B cell (primary cell): ENCODE measurements at regions not wholly inside any gene's neighbourhood (a gene's known extent, or its start where the extent isn't known, plus 50 kb on each side); places are given as distances from the start of the nearest gene placed in this dataset.

ENCODE experiments used
- ATAC-seq: fragments of 200-7000 bp; cut with Tn5 transposase; one replicate; pipeline ENCODE4 v1.10.0; 2021; ENCODE audit warnings: low read depth, mild to moderate bottlenecking, moderate number of reproducible peaks, moderate library complexity
- CTCF ChIA-PET: fragments of 350-600 bp; sonication (Branson Sonifier 250); formaldehyde crosslinking; loops from one replicate; lab custom pipeline; 2021; ENCODE audit warnings: antibody characterized with exemption, inconsistent platforms; lab: Charles Lee
- POLR2A ChIA-PET: fragments of 350-600 bp; sonication (Branson Sonifier 250); formaldehyde crosslinking; loops from one replicate; lab custom pipeline; 2021; ENCODE audit warnings: antibody characterized with exemption; lab: Charles Lee
- DNase-seq: peaks from one replicate; pipeline ENCODE4 v3.0.0; 2013
- H2AFZ ChIP-seq: 2 replicates; pipeline ENCODE4 v1.6.1; 2012; ENCODE audit warnings: mild to moderate bottlenecking, low read depth, low read length; ENCODE audit not compliant: insufficient read depth, poor library complexity, severe bottlenecking
- H3K27ac ChIP-seq, 2 donors: 1 replicate in 1 of 2; 2 replicates in 1 of 2; pipeline ENCODE4 v1.5.1; 2012 to 2013; ENCODE audit warnings: low read length in 2 of 2, mild to moderate bottlenecking in 2 of 2, moderate library complexity in 1 of 2
- H3K27me3 ChIP-seq, 4 experiments: fragments of 200-600 bp in 1 of 4; sonication (generic) in 1 of 4; replicated peaks in 1 of 4; 1 replicate in 2 of 4; 2 replicates in 2 of 4; pipeline versions ENCODE4 v1.6.1 to v1.7.0; 2013 to 2016; ENCODE audit warnings: low read length in 3 of 4, mild to moderate bottlenecking in 2 of 4, mixed read lengths in 1 of 4, moderate library complexity in 1 of 4; ENCODE audit not compliant: insufficient read depth in 4 of 4, control insufficient read depth in 3 of 4; ENCODE audit errors: control extremely low read depth in 1 of 4
- H3K36me3 ChIP-seq, 2 experiments: replicated peaks in 1 of 2; 1 replicate in 1 of 2; 2 replicates in 1 of 2; pipeline versions ENCODE4 v1.6.1 to v1.7.1; 2013; ENCODE audit warnings: low read length in 1 of 2; ENCODE audit not compliant: insufficient read depth in 2 of 2, control insufficient read depth in 1 of 2; ENCODE audit errors: control extremely low read depth in 1 of 2, extremely low read depth in 1 of 2
- H3K4me1 ChIP-seq, 2 donors: fragments of 200-600 bp in 1 of 2; sonication (generic) in 1 of 2; 1 replicate in 1 of 2; 2 replicates in 1 of 2; pipeline versions ENCODE4 v1.5.1 to v1.6.1; 2013 to 2017; ENCODE audit warnings: low read length in 2 of 2; ENCODE audit not compliant: control insufficient read depth in 2 of 2, insufficient read depth in 2 of 2
- H3K4me2 ChIP-seq: replicated peaks from 2 replicates; pipeline ENCODE3; 2012; ENCODE audit warnings: mild to moderate bottlenecking, low read depth, low read length; ENCODE audit not compliant: poor library complexity, severe bottlenecking
- H3K4me3 ChIP-seq, 5 experiments: fragments of 200-600 bp in 1 of 5; sonication (generic) in 1 of 5; 1 replicate in 3 of 5; 2 replicates in 2 of 5; pipeline versions ENCODE4 v1.5.1 to v1.7.0; 2011 to 2016; ENCODE audit warnings: low read length in 4 of 5, mild to moderate bottlenecking in 4 of 5, low read depth in 2 of 5, control low read depth in 1 of 5, moderate library complexity in 1 of 5; ENCODE audit not compliant: insufficient read depth in 1 of 5; ENCODE audit errors: control extremely low read depth in 1 of 5, extremely low read depth in 1 of 5
- H3K79me2 ChIP-seq: fragments of 200-600 bp; sonication (generic); one replicate; pipeline ENCODE4 v1.6.0; 2016; ENCODE audit warnings: low read length; ENCODE audit not compliant: control insufficient read depth, insufficient read depth
- H3K9ac ChIP-seq: fragments of 200-600 bp; sonication (generic); 2 replicates; pipeline ENCODE4 v1.6.1; 2017; ENCODE audit warnings: mild to moderate bottlenecking, low read length, moderate library complexity
- H3K9me3 ChIP-seq, 3 donors: one replicate each; pipeline versions ENCODE4 v1.6.1 to v1.7.1; 2013; ENCODE audit warnings: low read length in 2 of 3; ENCODE audit not compliant: control insufficient read depth in 2 of 3, insufficient read depth in 1 of 3; ENCODE audit errors: control extremely low read depth in 1 of 3
- H4K20me1 ChIP-seq: 2 replicates; pipeline ENCODE4 v1.6.0; 2012; ENCODE audit warnings: mild to moderate bottlenecking, low read length; ENCODE audit not compliant: insufficient read depth, control insufficient read depth, poor library complexity, severe bottlenecking
- H3K27ac Mint-ChIP-seq: one replicate; pipeline ENCODE4 v1.8.0; 2021; ENCODE audit warnings: mixed read lengths
- H3K27me3 Mint-ChIP-seq: one replicate; pipeline ENCODE4 v1.8.0; 2021; ENCODE audit warnings: mixed read lengths
- H3K4me1 Mint-ChIP-seq: one replicate; pipeline ENCODE4 v1.8.0; 2021; ENCODE audit warnings: mixed read lengths
- H3K4me3 Mint-ChIP-seq: one replicate; pipeline ENCODE4 v1.8.0; 2021; ENCODE audit warnings: mixed read lengths
- H3K9me3 Mint-ChIP-seq: one replicate; pipeline ENCODE4 v1.8.0; 2022; ENCODE audit warnings: mixed read lengths; ENCODE audit not compliant: insufficient read depth
- EZH2 ChIP-seq: IDR thresholded peaks from 2 replicates; pipeline ENCODE4 v1.6.1; 2012; ENCODE audit warnings: borderline replicate concordance, low read depth, mild to moderate bottlenecking, moderate library complexity, low read length; ENCODE audit not compliant: insufficient read depth, poor library complexity, severe bottlenecking
- WGBS: methylation state at CpG from one replicate; pipeline ENCODE4 v1.1.5; 2013; ENCODE audit warnings: missing lambda C conversion rate; ENCODE audit not compliant: insufficient coverage; 5-methylcytosine and 5-hydroxymethylcytosine counted together
- intact Hi-C: fragments of 100-400 bp; cut with micrococcal nuclease; formaldehyde crosslinking; loops from one replicate; pipeline ENCODE4 v1.10.0; 2022
- TF ChIP-seq, protein P1 (sequence below): fragments of 200-600 bp; IDR thresholded peaks from one replicate; pipeline ENCODE4 v1.8.0; 2022; ENCODE audit warnings: antibody characterized with exemption, mild to moderate bottlenecking

DNA sequence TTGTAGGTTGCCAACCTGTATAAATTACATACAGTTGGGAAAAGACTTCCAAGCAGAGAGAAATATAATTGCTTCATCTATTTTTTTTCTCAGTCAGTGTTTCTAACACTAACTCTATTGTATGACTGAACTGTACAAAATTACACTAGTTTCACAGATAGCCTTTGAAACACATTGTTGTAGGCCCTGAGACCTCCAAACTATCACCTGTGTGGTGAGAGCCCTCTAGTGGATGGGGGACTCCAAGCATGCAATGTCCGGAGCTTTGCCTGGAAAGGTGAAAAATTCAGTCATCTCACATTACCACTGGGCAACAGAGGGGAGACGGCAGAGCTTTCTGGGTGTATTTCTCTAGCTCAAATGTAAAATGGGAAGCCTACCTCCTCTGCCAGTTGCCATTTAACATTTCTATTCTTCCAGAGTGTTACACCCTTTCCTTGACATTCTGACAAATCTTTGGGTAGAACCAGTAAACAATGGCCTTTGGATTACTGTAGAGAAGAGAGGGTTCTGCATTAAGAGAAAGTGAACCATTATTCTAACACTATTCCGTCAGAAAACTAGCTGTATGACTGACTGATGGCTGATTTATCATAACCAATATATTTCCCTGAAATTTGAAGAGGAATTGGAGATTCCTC is 212.2 kb downstream of the LYPLAL1 start:
- Histone ChIP-seq H3K9ac (no peak overlapping the region), H3K36me3 (no peaks in the 10 kb centered on the region), H4K20me1 (no peaks in the 10 kb centered on the region), H3K4me2 (no peak overlapping the region), H2AFZ (no peak overlapping the region), H3K27ac (no peak overlapping the region), H3K27me3 (no peaks in the 10 kb centered on the region), H3K9me3 (no peaks in the 10 kb centered on the region), H3K4me1 (no peaks in the 10 kb centered on the region), H3K4me3 (no peak overlapping the region), H3K79me2 (no peaks in the 10 kb centered on the region)
- CTCF ChIA-PET = interaction anchor here (0.6 to 1.8 kb wide), 14 partner anchors 9 to 1057 kb away, joined by 3 to 18 read pairs (median 3); no protein-coding TSS in a partner anchor
- TF ChIP-seq EZH2 = no peak
- TF ChIP-seq, protein P1, sequence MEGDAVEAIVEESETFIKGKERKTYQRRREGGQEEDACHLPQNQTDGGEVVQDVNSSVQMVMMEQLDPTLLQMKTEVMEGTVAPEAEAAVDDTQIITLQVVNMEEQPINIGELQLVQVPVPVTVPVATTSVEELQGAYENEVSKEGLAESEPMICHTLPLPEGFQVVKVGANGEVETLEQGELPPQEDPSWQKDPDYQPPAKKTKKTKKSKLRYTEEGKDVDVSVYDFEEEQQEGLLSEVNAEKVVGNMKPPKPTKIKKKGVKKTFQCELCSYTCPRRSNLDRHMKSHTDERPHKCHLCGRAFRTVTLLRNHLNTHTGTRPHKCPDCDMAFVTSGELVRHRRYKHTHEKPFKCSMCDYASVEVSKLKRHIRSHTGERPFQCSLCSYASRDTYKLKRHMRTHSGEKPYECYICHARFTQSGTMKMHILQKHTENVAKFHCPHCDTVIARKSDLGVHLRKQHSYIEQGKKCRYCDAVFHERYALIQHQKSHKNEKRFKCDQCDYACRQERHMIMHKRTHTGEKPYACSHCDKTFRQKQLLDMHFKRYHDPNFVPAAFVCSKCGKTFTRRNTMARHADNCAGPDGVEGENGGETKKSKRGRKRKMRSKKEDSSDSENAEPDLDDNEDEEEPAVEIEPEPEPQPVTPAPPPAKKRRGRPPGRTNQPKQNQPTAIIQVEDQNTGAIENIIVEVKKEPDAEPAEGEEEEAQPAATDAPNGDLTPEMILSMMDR = peak; percentile 76
- no peaks in the 10 kb centered on the region for H3K4me1 Mint-ChIP-seq
- POLR2A ChIA-PET = no interaction called here
- DNase-seq (peak; percentile 50), ATAC-seq (peak; percentile 61)
- no peak overlapping the region for H3K4me3 Mint-ChIP-seq
- no peaks in the 10 kb centered on the region for H3K9me3 Mint-ChIP-seq
- no CpG with 5 or more reads among the region's 3 CpGs for WGBS
- H3K27me3 Mint-ChIP-seq = no peaks in the 10 kb centered on the region
- intact Hi-C loops = loop anchor here (1.0 to 10.0 kb wide), 2 partner anchors 321 to 1056 kb away; no protein-coding TSS in a partner anchor
- H3K27ac Mint-ChIP-seq = no peak overlapping the region

- H3K4me1 Mint-ChIP-seq = no peaks in the 10 kb centered on the region
- TF ChIP-seq, protein P1 = no peak
- TF ChIP-seq EZH2 = no peak
- no peak overlapping the region for H3K27ac ChIP-seq
- H3K27me3 ChIP-seq = no peaks in the 10 kb centered on the region
- no peaks in the 10 kb centered on the region for H4K20me1 ChIP-seq
- no peaks in the 10 kb centered on the region for H3K27me3 Mint-ChIP-seq
- H3K4me2 ChIP-seq = no peak overlapping the region
- H3K36me3 ChIP-seq = no peaks in the 10 kb centered on the region
- no peak overlapping the region for H3K27ac Mint-ChIP-seq
- no peaks in the 10 kb centered on the region for H3K9me3 ChIP-seq
- H2AFZ ChIP-seq = no peak overlapping the region
- no peak overlapping the region for H3K4me3 ChIP-seq
- no peaks in the 10 kb centered on the region for H3K79me2 ChIP-seq
- no peak overlapping the region for H3K9ac ChIP-seq
- no peaks in the 10 kb centered on the region for H3K4me1 ChIP-seq
- no peaks in the 10 kb centered on the region for H3K9me3 Mint-ChIP-seq
- DNase-seq = no peak
- CTCF ChIA-PET = no interaction called here
- POLR2A ChIA-PET = no interaction called here
- H3K4me3 Mint-ChIP-seq = no peak overlapping the region
- ATAC-seq = no peak
- intact Hi-C loops = loop anchor here (10.0 kb wide), 1 partner anchor 318 kb away; no protein-coding TSS in a partner anchor
Observed at GRCh38 chr1:219383281-219383680, 209.6 kb downstream of the LYPLAL1 start.
